UCSD-AML1 (cell line): ENCODE measurements at regions not wholly inside any gene's neighbourhood (a gene's known extent, or its start where the extent isn't known, plus 50 kb on each side); places are given as distances from the start of the nearest gene placed in this dataset.

ENCODE experiments used
- DNase-seq: peaks from one replicate; lab custom pipeline; 2025; ENCODE audit not compliant: unreplicated experiment; lab: John Stamatoyannopoulos, UW

DNA sequence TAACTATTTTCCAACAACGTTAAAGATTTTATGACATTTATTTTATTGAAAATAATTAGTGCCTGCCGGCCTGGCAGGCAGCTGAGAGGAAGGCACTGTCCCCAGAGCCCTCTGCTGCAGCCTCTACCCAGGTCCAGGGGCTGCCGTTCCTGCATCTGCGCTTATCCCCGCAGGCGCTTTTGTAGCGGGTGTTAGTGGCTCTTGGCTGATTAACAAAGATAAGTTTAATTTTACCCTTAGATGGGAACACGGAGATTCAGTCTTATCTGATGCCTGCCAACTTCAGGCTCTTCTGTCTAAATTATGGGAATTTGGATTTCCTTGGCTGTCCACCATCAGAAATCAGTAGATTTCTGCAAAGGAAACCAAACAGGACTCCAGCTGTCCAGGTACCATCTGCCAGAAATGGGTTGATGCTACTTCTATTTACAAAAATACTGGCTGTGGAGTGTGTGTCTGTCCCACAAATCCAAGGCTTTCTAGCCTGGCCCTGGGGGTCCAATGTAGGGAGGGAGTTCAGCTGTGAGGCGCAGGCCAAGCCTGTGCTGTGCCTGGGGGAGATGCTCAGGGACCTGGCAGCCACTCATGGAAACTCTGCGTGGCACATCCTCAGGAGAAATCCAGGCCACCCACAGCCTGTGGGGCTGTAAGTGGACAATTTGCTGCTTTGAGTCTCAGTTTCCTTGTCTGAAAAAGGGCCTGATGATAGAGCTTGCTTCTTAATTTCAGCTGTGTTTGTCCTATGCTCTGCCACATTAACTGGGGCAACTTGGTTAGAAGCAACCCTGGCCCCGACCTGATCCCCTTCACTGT is 62.0 kb upstream of the IGFBP3 start:
- no peak for DNase-seq

DNA sequence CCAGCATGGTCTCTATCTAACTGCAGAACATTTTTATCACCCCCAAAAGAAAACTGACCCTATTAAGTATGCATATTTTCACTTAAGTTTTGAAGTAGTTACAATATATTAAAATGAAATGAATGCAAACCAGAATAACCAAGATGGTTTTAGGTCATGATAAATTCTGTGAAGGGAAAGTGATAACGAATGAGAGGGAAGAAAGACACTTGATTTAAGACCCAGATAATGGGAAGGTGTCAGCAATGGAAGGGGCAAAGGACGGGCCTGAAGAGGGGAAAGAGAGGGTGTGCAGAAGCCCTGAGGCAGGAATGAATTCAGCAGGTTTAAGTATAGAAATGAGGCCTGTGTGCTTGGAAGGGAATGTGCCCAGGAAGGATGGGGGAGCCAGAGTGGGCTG is 61.1 kb upstream of the IGFBP3 start:
- no peak for DNase-seq

DNA sequence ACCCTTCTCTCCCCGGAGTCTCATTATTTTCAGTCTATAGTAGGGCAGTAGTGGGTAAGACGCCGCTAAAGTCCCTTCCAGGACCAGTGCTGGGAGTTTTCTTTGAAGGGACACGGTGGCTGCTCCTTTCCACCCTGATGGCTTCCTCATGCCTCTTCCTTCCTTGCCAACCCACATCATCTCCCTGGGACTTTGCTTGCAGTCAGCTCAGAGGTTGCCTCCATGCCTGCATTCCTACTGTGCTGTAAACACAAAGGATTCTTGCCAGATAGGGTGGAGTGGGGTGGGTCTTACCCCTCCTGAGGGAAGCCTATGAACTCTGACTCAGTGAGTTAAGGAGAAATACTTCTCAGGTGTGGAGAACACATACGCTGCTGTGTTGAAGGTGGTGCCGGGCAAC is 59.9 kb upstream of the IGFBP3 start:
- DNase-seq: no peak

DNA sequence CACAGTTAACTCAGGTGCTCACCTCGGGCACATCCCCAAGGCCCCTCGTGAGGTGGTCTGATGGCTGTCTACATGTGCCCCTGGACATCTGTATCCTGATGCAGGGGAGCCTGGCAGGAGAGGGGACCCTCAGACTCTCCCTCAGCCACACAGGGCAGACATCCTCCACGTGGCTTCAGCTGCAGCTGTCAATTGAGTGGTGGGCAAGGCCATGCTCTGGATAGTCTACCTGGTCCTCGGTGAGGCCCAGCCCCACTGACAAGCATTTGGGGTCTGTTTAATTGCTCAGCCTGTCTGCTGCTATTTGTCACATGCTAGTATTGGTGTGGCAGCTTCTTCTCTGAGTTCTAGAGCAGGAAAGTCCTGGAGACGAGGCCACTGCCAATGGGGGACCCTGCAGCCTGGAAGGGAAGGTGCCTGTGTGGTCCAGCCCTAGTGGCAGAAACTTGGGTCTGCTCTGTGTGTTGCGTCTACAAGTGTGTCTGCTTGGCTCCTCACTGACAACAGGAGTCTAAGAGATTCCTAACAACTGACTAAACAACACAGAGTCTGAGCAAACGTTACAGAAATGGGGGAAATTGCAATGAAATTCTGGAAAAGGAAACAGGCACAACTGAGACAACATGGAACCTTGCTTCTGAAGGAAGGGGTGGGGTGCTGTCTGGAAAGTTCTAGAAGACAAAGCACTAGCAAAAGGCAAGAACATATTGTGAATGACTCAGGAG is 59.3 kb upstream of the IGFBP3 start:
- no peak for DNase-seq

DNA sequence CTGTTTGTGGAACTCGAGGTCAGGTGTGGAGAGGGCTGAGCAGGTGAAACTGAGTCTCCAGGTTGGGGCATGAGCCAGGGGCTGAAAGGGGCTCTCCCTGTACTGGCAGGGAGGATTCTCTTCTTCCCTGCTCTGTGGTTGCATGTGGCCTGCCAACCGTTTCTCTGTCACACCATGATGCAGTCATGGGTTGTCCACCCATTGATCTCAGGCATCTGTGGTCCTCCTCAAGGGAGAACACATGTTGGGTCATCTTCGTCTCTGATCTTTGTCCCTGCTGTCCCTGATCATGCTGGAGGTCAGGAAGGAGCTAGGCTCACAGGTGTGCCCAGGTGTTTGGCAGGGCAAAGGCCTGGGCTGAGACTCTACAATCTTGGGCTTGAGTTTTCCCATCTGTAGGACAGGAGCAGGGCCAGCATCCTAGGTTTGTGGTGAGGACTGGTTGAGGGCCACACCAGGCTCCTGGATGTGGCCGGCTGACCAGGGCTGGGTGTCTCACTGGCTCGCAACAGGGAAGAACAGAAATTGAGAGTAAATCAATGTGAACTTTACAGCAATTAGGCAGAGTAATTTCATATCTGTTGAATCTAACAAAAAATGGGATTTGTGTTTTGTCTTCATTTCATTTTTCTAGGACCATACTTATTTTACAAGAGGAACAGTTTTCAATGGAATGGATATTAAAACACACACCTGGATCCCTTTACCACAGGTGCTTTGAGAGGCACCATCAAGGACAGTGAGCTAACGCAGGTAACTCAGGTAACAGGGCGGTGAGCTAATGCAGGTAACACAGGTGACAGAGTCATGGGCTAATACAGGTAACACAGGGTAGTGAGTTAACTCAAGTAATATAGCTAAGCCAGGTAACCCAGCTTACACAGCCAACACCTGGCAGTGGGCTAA is 58.5 kb upstream of the IGFBP3 start:
- no peak for DNase-seq

DNA sequence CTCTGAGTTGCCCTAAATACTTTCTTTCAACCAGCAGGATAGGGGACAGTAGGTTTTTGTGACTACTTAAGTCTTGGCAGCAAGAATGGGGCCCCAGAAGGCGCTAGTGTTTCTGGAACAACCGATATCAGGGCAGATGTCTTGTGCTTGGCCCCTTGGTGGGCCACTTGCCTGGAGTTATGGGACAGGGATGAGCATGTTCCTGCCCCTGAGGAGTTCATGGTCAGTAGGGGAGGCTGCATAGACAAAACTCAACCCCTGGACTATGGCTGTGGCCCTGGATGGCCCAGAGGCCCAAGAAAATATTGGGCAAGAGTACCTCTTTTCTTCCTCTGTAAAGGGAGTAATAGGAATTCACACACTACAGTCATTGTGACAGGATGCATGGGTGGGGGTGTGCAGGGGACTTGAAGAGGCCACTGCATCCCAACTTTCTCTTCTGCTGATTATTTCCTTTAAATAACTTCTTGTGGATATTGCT is 57.7 kb upstream of the IGFBP3 start:
- no peak for DNase-seq

DNA sequence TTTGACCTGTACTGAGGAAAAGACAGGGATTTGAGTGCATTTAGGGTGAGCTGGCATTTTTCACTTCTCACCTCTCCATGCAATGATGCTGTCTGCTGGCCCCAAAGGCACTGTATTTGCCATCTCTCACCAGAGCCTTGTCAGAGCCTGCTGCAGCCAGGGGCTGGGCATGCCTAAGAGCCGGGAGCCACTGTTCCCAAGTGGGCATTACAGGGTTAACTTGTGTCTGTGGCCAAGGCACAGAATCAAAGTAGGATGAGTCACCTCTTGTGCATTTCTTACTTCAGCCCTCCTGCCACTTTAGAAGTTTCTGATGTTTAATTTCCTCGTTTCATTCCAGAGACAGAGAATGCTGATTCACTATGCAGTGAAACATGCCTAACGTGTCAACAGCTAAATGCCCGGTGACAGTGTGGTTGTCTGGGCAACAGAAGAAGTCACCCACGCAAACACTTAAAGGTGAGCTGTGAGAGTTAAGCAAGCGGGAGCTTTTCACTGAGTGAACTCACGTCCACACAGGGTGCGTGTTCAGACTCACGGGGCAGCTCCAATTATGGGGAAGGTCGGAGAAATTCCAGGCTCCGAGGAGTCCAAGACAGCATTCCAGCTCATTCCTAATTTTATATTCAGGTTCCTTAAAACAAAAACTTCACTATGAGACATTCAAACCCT is 57.1 kb upstream of the IGFBP3 start:
- DNase-seq: no peak

DNA sequence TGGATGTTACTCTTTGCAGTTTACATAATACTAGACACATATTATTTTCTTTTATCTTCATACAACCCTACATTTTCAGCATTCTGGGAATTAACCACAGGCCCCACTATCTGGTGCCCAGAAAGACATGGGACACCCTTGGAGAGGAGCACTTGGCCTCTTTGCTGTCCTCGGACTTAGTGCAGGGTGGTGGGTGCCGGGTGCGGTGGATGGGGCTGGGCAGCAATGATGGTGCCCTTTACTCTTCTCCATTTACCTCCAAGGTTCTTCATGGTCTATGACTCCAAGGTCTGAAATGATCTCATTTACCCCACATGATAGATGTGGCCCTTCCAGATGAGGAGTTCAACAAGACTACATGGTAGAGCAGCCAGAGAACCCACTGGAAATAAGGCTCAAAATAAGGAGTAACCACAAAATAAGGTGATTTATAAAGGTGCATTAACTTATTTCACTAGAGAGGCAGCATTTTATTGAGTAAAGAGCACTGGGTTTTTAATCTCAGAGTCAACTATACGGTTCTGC is 56.2 kb upstream of the IGFBP3 start:
- no peak for DNase-seq

DNA sequence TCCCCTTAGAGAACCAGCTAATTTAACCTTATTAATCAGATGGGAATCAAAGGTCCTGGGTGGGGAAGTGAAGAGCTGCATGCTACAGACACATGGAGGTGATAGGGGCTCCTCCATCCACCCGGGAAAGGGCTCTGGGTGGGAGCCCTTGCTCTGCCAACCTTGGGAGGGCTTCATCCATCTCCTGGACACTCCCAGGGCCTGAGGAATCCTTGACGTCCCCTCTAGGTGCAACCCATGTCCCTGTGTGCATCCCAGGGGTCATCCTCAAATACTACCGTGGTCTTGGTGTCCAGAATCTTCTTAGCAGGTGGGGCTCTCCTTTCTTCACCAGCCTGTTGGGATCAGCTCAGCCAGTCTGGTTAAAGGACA is 55.4 kb upstream of the IGFBP3 start:
- DNase-seq: no peak

DNA sequence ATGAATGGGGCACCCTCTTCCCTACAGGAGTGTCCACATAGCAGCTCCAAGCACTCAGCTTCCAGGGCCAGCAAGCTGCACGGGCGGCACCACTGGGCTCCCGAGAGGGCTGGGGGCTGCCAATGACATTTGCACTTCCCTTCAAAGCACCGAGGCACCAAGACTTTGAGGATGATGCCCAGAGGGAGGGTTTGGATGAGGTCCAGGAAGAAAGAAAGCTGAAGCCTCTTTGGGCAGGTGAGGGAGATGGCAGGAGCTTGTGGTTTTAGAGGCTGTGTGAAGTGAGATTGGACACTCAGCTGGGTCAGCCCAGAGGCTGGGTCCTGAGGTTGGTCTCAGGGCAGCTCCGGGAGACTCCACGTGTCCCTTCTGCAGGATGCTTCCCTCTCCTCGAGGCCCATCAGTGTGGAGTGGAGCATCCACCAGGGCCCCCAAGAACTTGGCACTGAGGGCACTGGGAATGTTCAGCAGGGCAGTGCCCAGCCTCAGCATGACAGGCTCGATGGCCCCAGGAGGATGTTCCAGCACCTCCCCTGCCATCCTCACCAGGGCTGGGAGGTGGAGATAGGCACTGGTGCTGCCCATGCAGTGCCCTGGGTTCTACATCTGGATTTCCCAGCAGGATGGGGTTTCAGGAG is 54.9 kb upstream of the IGFBP3 start:
- DNase-seq: no peak

DNA sequence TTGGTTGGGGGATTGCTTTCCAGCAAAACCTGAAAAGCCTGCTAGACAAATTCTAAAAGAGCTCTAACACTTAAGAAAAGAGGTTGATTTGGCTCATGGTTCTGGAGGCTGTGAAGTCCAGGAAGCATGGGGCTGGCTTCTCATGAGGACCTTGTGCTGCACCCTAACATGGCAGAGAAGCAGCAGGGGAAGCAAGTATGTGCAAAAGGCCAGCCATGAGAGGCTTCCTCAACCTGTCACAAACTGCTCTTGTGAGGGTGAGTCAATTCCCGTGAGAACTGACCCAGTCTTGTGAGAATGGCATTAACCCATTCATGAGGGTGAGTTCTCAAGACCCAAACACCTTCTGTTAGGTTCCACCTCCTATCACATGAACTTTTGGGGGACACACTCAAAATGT is 54.3 kb upstream of the IGFBP3 start:
- DNase-seq: no peak

DNA sequence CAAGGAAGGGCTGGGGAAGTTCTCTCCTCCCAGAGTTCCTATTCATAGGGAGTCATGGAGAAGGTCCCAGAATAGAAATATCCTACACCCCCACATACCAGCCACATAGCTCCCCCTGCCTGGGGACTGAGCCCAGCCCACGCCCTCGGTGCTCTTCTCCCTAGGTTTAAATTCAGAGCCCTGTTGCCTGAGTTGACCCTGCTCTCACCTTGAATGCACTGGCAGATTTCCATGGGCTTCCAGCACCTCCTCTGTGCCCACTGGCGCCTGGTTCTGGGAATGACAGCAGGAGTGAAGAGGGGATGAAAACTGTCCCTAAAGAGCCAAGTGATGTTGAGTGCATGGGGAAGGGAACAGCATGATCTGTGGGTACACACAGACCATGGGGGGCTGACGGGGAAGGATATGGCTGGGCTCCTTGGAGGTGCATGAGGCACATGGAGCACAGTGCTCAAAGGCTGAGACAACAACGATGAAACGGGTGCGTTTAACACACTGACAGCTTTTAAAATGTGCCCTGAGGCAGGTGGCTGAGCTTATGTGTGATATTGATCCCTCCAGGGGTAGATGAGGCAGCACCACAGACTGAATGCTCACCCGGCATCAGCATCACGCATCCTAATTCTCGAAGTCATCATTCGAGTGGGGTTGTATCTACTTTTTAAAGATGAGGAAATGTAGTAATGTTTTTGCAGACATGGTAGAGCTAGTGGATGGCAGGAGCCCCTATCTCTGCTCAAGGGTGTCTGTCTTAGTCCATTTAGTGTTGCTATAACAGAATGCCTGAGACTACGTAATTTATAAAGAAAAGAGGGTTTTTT is 53.7 kb upstream of the IGFBP3 start:
- no peak for DNase-seq

DNA sequence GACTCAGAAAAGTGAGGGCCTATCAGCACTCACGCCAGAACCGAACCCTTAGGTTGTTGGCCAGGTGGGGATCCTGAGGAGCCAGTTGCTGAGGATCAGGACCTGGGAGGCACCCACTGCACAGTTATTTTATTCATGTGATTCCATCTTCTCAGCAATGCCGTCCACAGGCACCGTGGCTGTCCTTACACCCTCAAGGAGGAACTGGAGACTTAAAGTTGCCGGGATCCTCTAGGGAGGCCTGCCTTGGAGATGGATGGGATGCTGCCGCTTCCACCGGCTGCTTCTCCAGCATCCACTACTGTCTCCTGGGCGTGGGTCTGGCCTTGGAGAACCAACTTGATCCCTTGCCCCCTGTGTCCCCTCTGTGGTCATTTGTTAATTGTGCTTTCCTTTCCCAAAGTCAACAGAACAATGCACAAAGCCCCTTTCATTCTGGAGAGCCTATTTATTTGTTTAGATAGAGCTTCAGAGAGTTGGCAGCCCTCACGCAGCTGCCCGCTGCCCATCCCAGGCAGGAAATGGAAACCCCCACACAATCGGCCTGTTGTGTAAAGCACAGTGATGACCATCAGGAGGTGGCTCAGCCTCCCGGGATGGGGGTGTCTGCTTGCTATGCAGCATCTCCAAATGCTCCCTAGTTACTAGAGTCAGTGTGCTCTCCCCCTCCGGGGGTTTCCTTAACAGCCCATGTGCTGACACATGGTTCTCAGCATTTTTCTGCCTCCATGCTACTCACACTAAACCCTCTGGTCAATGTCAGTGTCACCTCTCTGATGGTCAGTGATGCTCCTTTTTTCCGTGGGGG is 52.9 kb upstream of the IGFBP3 start:
- no peak for DNase-seq

DNA sequence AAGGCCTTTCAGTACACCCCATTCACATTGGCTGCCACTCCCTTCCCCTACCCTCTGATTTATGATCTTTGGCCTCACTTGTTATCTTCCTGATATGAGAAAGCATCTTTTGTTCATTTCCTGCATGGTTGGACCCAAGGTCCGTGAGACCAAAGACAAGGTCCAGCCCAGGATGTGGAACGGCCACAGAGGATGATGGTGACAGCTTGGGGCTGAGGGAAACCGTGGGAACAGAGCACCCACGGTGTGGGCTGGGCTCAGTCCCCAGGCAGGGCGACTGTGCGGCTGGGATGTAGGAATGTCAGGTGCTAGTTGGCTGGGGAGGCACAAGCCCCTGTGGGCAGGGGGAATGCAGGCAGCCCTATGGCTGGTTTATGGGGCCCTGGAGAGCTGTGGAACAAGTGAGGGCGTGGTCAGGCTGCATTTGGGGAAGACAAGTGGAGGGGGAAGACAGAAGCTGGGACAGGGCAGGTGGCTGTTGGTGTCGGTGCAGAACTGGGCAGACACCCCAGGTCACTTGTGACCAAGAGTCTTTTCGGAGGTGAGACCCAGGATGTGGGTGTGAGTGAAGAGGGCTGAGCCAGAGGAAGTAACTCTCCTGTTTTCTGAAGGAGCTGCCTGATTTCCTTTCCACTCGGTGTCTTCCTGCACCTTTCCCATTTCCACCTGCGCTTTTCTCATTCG is 51.7 kb upstream of the IGFBP3 start:
- DNase-seq: no peak

DNA sequence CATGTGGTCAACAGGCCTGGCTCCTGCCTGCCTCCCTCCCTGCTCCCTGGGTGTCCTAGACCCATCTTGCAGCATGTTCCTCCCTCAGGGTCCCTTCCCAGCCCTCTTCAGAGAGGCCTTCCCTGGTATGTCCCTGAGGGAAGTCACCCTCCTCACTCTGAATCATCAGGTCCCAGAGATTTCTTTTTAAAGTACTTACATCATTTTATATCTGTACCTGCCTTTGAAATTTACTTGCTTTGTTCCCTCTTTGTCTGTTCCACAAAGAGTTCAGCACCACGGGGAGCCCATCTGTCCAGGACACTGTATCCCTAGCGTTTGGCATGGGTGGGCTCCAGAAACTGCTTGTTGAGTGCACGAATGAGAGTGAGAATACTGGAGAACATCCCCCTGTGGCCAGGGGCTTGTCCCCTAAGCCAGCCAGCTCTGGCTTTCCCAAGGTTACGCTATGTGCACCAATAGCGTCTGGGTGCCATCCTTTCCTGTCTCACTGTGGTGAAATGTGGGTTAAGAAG is 50.6 kb upstream of the IGFBP3 start:
- no peak for DNase-seq

DNA sequence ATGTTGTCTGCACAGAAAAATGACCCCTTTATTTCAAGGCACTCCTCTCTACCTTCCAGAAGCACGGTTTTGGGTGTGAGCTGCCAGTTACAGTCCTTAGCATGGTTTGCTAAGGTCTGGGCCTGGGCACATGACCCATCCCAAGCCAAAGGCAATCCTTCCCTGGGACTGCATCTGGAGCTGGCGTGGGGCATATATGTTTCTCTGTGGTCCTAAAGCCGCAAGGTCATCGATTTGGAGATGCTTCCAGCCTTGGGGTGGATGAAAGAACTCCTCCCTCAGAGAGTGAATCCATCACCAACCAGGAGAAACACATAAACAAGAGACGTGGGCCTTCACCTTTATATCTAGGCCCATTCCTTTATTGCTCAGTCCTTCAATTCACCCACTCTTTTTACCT is 50.1 kb upstream of the IGFBP3 start:
- DNase-seq: no peak
